HUES48 (cell line): ENCODE measurements at regions not wholly inside any gene's neighbourhood (a gene's known extent, or its start where the extent isn't known, plus 50 kb on each side); places are given as distances from the start of the nearest gene placed in this dataset.
"Not testable (repeated sequence)": the region's sequence is repeated elsewhere in the genome, so short reads cannot be mapped to it uniquely, and the experiment has no call there.

Experiments used
- H3K27ac ChIP-seq: one replicate; pipeline ENCODE4 v1.7.0; 2013; ENCODE audit warnings: low read depth, low read length, inconsistent platforms
- H3K27me3 ChIP-seq: 2 replicates; pipeline ENCODE4 v1.6.1; 2013; ENCODE audit warnings: mild to moderate bottlenecking, low read length; ENCODE audit not compliant: control insufficient read depth, insufficient read depth
- H3K36me3 ChIP-seq: 2 replicates; pipeline ENCODE4 v1.6.1; 2013; ENCODE audit warnings: low read length; ENCODE audit not compliant: control insufficient read depth, insufficient read depth
- H3K4me1 ChIP-seq: 2 replicates; pipeline ENCODE4 v1.6.1; 2013; ENCODE audit warnings: mild to moderate bottlenecking, low read length; ENCODE audit not compliant: control insufficient read depth, insufficient read depth
- H3K4me3 ChIP-seq: 2 replicates; pipeline ENCODE4 v1.5.1; 2013; ENCODE audit warnings: mild to moderate bottlenecking, low read depth, low read length
- H3K9ac ChIP-seq: 2 replicates; pipeline ENCODE4 v1.6.1; 2013; ENCODE audit warnings: mild to moderate bottlenecking, low read depth, low read length, moderate library complexity
- H3K9me3 ChIP-seq: 2 replicates; pipeline ENCODE4 v1.6.1; 2013; ENCODE audit warnings: low read length; ENCODE audit not compliant: control insufficient read depth, insufficient read depth

- not testable (repeated sequence) for H3K27ac ChIP-seq, H3K9ac ChIP-seq, H3K36me3 ChIP-seq, H3K27me3 ChIP-seq, H3K4me1 ChIP-seq, H3K9me3 ChIP-seq, H3K4me3 ChIP-seq
Observed at GRCh38 chr12:14032191-14032590, 50.8 kb upstream of the GRIN2B start.

- Histone ChIP-seq H3K9ac (no peak overlapping the region), H3K9me3 (no peaks in the 10 kb centered on the region), H3K4me3 (no peak overlapping the region), H3K4me1 (no peaks in the 10 kb centered on the region), H3K27ac (no peak overlapping the region), H3K27me3 (no peaks in the 10 kb centered on the region), H3K36me3 (no peaks in the 10 kb centered on the region)
Observed at GRCh38 chr12:14043776-14044175, 62.4 kb upstream of the GRIN2B start.

GRCh38 chr12:14048941-14049545 lies 67.6 kb upstream of the GRIN2B start:
- no peaks in the 10 kb centered on the region for H3K4me1 ChIP-seq

GRCh38 chr12:14057895-14058294 lies 76.5 kb upstream of the GRIN2B start:
- Histone ChIP-seq H3K4me3 (no peak overlapping the region), H3K27ac (no peak overlapping the region), H3K27me3 (no peaks in the 10 kb centered on the region), H3K36me3 (no peaks in the 10 kb centered on the region), H3K9me3 (no peaks in the 10 kb centered on the region), H3K9ac (no peak overlapping the region), H3K4me1 (peaks cover 8% of the 10 kb centered on the region; the same call in 1 of the 2 replicates)

More at GRCh38 chr12:14048941-14049545, 67.6 kb upstream of the GRIN2B start:
- Histone ChIP-seq H3K4me3 (no peak overlapping the region), H3K36me3 (no peaks in the 10 kb centered on the region), H3K27me3 (no peaks in the 10 kb centered on the region), H3K27ac (no peak overlapping the region), H3K9me3 (no peaks in the 10 kb centered on the region), H3K9ac (no peak overlapping the region)

GRCh38 chr12:14058717-14059116 lies 77.3 kb upstream of the GRIN2B start:
- Histone ChIP-seq H3K27ac (no peak overlapping the region), H3K4me1 (peaks cover 8% of the 10 kb centered on the region; the same call in 1 of the 2 replicates), H3K4me3 (no peak overlapping the region), H3K36me3 (no peaks in the 10 kb centered on the region), H3K9me3 (no peaks in the 10 kb centered on the region), H3K9ac (no peak overlapping the region), H3K27me3 (no peaks in the 10 kb centered on the region)

- no peak overlapping the region for H3K4me3 ChIP-seq
- no peaks in the 10 kb centered on the region for H3K36me3 ChIP-seq
- H3K9ac ChIP-seq, result no peak overlapping the region
- H3K4me1 ChIP-seq, result peaks cover 8% of the 10 kb centered on the region; the same call in 1 of the 2 replicates
- no peak overlapping the region for H3K27ac ChIP-seq
- no peaks in the 10 kb centered on the region for H3K9me3 ChIP-seq
- no peaks in the 10 kb centered on the region for H3K27me3 ChIP-seq
Observed at GRCh38 chr12:14059548-14059947, 78.1 kb upstream of the GRIN2B start.

GRCh38 chr12:14065616-14066015 lies 84.2 kb upstream of the GRIN2B start:
- Histone ChIP-seq H3K27me3 (no peaks in the 10 kb centered on the region), H3K27ac (no peak overlapping the region), H3K36me3 (no peaks in the 10 kb centered on the region), H3K4me1 (no peaks in the 10 kb centered on the region), H3K4me3 (no peak overlapping the region), H3K9me3 (no peaks in the 10 kb centered on the region), H3K9ac (no peak overlapping the region)

GRCh38 chr12:14066021-14066420 lies 84.6 kb upstream of the GRIN2B start:
- H3K9ac ChIP-seq, result no peak overlapping the region
- no peak overlapping the region for H3K27ac ChIP-seq
- no peaks in the 10 kb centered on the region for H3K36me3 ChIP-seq
- H3K4me1 ChIP-seq, result no peaks in the 10 kb centered on the region
- H3K9me3 ChIP-seq, result no peaks in the 10 kb centered on the region
- H3K27me3 ChIP-seq, result no peaks in the 10 kb centered on the region
- H3K4me3 ChIP-seq, result no peak overlapping the region

GRCh38 chr12:14068961-14069360 lies 87.6 kb upstream of the GRIN2B start:
- Histone ChIP-seq H3K4me3 (no peak overlapping the region), H3K36me3 (no peaks in the 10 kb centered on the region), H3K9ac (no peak overlapping the region), H3K27me3 (no peaks in the 10 kb centered on the region), H3K27ac (no peak overlapping the region), H3K9me3 (no peaks in the 10 kb centered on the region), H3K4me1 (no peaks in the 10 kb centered on the region)

GRCh38 chr12:14071833-14072232 lies 90.4 kb upstream of the GRIN2B start:
- H3K9me3 ChIP-seq, result no peaks in the 10 kb centered on the region

GRCh38 chr12:14072987-14073386 lies 91.6 kb upstream of the GRIN2B start:
- Histone ChIP-seq H3K27me3 (no peaks in the 10 kb centered on the region), H3K4me3 (no peak overlapping the region), H3K9ac (no peak overlapping the region), H3K9me3 (no peaks in the 10 kb centered on the region), H3K36me3 (no peaks in the 10 kb centered on the region), H3K4me1 (0 out of 2 replicates have a peak, but pooled peaks cover 5% of the 10 kb centered on the region), H3K27ac (no peak overlapping the region)

More at GRCh38 chr12:14071833-14072232, 90.4 kb upstream of the GRIN2B start:
- Histone ChIP-seq H3K27me3 (no peaks in the 10 kb centered on the region), H3K27ac (no peak overlapping the region), H3K36me3 (no peaks in the 10 kb centered on the region), H3K4me3 (no peak overlapping the region), H3K9ac (no peak overlapping the region), H3K4me1 (no peaks in the 10 kb centered on the region)
